HEK293 (cell line): ENCODE measurements at regions not wholly inside any gene's neighbourhood (a gene's known extent, or its start where the extent isn't known, plus 50 kb on each side); places are given as distances from the start of the nearest gene placed in this dataset.
"Not testable (repeated sequence)": the region's sequence is repeated elsewhere in the genome, so short reads cannot be mapped to it uniquely, and the experiment has no call there.

Experiments
- CTCF ChIP-seq: fragments of 450-650 bp; formaldehyde crosslinking; IDR thresholded peaks from 2 replicates; pipeline ENCODE4 v1.5.1; 2016; ENCODE audit warnings: missing biosample characterization, missing genetic modification characterization
- HIC1 ChIP-seq: fragments of 450-650 bp; formaldehyde crosslinking; IDR thresholded peaks from 2 replicates; pipeline ENCODE4 v1.5.1; 2016; ENCODE audit warnings: missing biosample characterization, missing genetic modification characterization
- ZBTB8A ChIP-seq: fragments of 450-650 bp; formaldehyde crosslinking; IDR thresholded peaks from 2 replicates; pipeline ENCODE4 v1.5.1; 2016; ENCODE audit warnings: missing biosample characterization, missing genetic modification characterization
- ZNF132 ChIP-seq: fragments of 450-650 bp; formaldehyde crosslinking; IDR thresholded peaks from 2 replicates; pipeline ENCODE4 v1.5.1; 2017; ENCODE audit warnings: missing biosample characterization, missing genetic modification characterization, borderline replicate concordance
- ZNF146 ChIP-seq: fragments of 450-650 bp; formaldehyde crosslinking; IDR thresholded peaks from 2 replicates; pipeline ENCODE4 v1.5.1; 2016; ENCODE audit warnings: missing biosample characterization, missing genetic modification characterization
- ZNF707 ChIP-seq: fragments of 450-650 bp; formaldehyde crosslinking; IDR thresholded peaks from 2 replicates; pipeline ENCODE4 v1.5.1; 2016; ENCODE audit warnings: missing biosample characterization, missing genetic modification characterization

GRCh38 chr3:128543570-128544174, 50.7 kb upstream of the GATA2 start:
- TF ChIP-seq ZNF132 (tag by site-specific recombination); ZNF146; CTCF (tag by site-specific recombination); ZBTB8A (tag by site-specific recombination); HIC1 (tag by site-specific recombination); ZNF707 (tag by site-specific recombination): not testable (repeated sequence)
